Kidney (tissue), 13 donors: ENCODE measurements at regions not wholly inside any gene's neighbourhood (a gene's known extent, or its start where the extent isn't known, plus 50 kb on each side); places are given as distances from the start of the nearest gene placed in this dataset.

Experiments used
- DNase-seq, 5 donors: peaks; one replicate each; pipeline ENCODE4 v3.0.0-alpha.2; 2013 to 2020
- FAIRE-seq: peaks from 2 replicates; lab custom pipeline; 2012; peaks lifted over from hg19 to GRCh38; lab: Jason Lieb, UNC
- H3K27ac ChIP-seq, 2 donors: one replicate each; pipeline ENCODE4 v1.7.0; 2013; ENCODE audit warnings: low read depth in 2 of 2, low read length in 2 of 2, inconsistent platforms in 1 of 2
- H3K27me3 ChIP-seq: one replicate; pipeline ENCODE4 v1.7.1; 2013; ENCODE audit warnings: low read length, inconsistent platforms; ENCODE audit not compliant: control insufficient read depth, insufficient read depth
- H3K36me3 ChIP-seq, 3 donors: one replicate each; pipeline versions ENCODE4 v1.7.0 to v1.7.1; 2013; ENCODE audit warnings: low read length in 3 of 3, control low read depth in 1 of 3, inconsistent platforms in 1 of 3; ENCODE audit not compliant: insufficient read depth in 3 of 3, control insufficient read depth in 2 of 3
- H3K4me1 ChIP-seq, 3 donors: one replicate each; pipeline versions ENCODE4 v1.7.0 to v1.7.1; 2013; ENCODE audit warnings: low read length in 3 of 3, inconsistent platforms in 1 of 3, low read depth in 1 of 3; ENCODE audit not compliant: control insufficient read depth in 2 of 3, insufficient read depth in 2 of 3
- H3K4me3 ChIP-seq, 3 donors: one replicate each; pipeline versions ENCODE4 v1.7.0 to v1.8.1; 2013; ENCODE audit warnings: low read length in 3 of 3, control low read depth in 1 of 3, inconsistent platforms in 1 of 3
- H3K9ac ChIP-seq, 3 donors: one replicate each; pipeline versions ENCODE4 v1.7.0 to v1.7.1; 2013; ENCODE audit warnings: low read length in 3 of 3, control low read depth in 1 of 3, inconsistent platforms in 1 of 3
- H3K9me3 ChIP-seq, 3 donors: one replicate each; pipeline versions ENCODE4 v1.7.0 to v1.7.1; 2013; ENCODE audit warnings: low read length in 3 of 3, control low read depth in 1 of 3, inconsistent platforms in 1 of 3; ENCODE audit not compliant: control insufficient read depth in 2 of 3, insufficient read depth in 1 of 3
- intact Hi-C: fragments of 100-400 bp; cut with DNase I; formaldehyde crosslinking; loops from one replicate; pipeline ENCODE4 v1.11.1; 2022
- TF ChIP-seq, protein P1 (sequence below): IDR thresholded peaks from 3 replicates; pipeline ENCODE4 v1.5.1; 2012; ENCODE audit warnings: mild to moderate bottlenecking, moderate library complexity, borderline replicate concordance; ENCODE audit not compliant: insufficient read depth; ENCODE audit errors: extremely low read depth
- donor health status: control.
- donor health status: control.
- donor health status: control.
- donor health status: control.
- donor health status: control.
- donor health status: DM: yes; HTN: yes; CAD: no.
- donor health status: Normal renal cell carcinoma (clear cell type).

DNA sequence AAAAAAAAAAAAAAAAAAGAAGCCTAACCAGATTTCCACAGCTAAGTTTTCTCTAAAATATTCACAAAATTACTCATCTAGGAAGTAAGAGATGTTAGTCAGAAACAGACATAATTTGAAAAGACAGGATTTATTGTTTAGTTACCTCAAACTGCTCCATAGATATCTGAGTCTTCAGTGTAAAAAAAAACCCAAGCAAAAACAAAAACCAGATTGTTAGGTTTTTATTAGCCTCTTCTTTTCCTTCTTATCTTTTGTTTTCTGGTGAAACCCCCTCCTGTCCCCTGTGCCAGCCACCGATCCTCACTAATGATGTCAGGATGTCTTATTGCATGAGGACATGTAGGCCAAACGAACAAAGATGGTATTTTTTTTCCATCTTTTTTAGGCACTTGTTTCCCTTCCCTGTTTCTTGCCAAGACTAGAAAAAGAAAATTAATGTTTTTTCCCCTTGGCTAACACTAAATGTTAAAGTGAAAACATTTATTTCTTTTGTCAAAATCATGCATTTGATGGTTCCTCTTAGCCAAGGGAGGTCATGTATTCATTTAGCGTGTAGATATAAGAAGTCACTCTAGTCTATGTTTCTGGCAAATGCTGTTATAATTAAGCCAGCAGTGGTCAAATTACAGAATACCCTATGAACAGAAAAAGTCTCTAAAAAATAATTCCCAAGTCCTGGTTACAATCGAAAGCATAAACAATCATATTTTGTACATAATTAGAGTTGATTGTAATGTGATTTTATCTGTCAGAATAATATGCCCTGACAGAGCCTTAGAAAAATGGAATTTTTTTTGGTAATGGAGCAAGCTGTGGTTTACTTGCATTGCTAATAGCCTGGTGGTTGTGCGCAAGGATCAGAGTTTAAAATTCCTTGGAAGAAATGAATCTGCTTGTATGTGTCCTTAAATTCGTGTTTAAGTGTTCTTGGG is 702.4 kb upstream of the FZD8 start:
- H3K27ac ChIP-seq, result no peak overlapping the region
- H3K4me1 ChIP-seq, result no peaks in the 10 kb centered on the region
- intact Hi-C loops, result no loop called here
- DNase-seq, result no peak
- no peak overlapping the region for H3K4me3 ChIP-seq
- no peak for FAIRE-seq
- H3K36me3 ChIP-seq, result no peaks in the 10 kb centered on the region
- H3K9me3 ChIP-seq, result no peaks in the 10 kb centered on the region
- H3K27me3 ChIP-seq, result no peaks in the 10 kb centered on the region
- TF ChIP-seq, protein P1, sequence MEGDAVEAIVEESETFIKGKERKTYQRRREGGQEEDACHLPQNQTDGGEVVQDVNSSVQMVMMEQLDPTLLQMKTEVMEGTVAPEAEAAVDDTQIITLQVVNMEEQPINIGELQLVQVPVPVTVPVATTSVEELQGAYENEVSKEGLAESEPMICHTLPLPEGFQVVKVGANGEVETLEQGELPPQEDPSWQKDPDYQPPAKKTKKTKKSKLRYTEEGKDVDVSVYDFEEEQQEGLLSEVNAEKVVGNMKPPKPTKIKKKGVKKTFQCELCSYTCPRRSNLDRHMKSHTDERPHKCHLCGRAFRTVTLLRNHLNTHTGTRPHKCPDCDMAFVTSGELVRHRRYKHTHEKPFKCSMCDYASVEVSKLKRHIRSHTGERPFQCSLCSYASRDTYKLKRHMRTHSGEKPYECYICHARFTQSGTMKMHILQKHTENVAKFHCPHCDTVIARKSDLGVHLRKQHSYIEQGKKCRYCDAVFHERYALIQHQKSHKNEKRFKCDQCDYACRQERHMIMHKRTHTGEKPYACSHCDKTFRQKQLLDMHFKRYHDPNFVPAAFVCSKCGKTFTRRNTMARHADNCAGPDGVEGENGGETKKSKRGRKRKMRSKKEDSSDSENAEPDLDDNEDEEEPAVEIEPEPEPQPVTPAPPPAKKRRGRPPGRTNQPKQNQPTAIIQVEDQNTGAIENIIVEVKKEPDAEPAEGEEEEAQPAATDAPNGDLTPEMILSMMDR, result no peak
- no peak overlapping the region for H3K9ac ChIP-seq

DNA sequence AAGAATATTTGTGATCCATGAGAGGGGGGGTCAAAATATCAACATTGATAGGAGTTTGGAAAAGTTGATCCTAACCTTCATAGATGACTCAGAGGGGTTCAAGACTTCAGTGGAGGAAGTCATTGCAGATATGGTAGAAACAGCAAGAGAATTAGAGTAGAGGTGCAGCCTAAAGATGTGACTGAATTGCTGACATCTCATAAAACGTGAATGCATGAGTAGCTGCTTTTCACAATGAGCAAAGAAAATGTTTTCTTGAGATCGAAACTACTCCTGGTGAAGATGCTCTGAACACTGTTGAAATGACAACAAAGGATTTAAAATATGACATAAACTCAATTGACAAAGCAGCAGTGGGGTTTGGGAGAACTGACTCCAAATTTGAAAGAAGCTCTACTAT is 700.7 kb upstream of the FZD8 start:
- Histone ChIP-seq H3K4me3 (no peak overlapping the region), H3K9me3 (no peaks in the 10 kb centered on the region), H3K9ac (no peak overlapping the region), H3K27ac (no peak overlapping the region), H3K36me3 (no peaks in the 10 kb centered on the region), H3K4me1 (no peaks in the 10 kb centered on the region), H3K27me3 (no peaks in the 10 kb centered on the region)
- intact Hi-C loops, result no loop called here
- DNase-seq, result no peak
- TF ChIP-seq, protein P1, result no peak
- FAIRE-seq, result no peak

DNA sequence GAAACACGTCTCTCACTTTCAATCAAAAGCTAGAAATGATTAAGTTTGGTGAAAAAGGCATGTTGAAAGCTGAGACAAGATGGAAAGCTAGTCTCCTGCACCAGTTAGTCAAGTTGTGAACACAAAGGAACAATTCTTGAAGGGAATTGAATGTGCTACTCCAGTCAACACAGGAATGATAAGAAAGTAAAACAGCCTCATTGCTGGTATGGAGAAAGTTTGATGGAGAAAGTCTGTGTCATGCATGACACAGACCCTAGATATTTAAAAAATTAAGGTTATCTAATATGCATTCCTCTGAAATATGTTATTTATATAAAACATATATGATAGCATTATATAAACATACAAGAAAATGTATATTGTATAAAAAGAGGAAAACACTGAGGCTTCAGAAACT is 699.4 kb upstream of the FZD8 start:
- intact Hi-C loops, result no loop called here
- H3K4me1 ChIP-seq, result no peaks in the 10 kb centered on the region
- no peak overlapping the region for H3K4me3 ChIP-seq
- DNase-seq, result no peak
- H3K36me3 ChIP-seq, result no peaks in the 10 kb centered on the region
- TF ChIP-seq, protein P1, result no peak
- no peak overlapping the region for H3K27ac ChIP-seq
- FAIRE-seq, result no peak
- no peaks in the 10 kb centered on the region for H3K9me3 ChIP-seq
- no peaks in the 10 kb centered on the region for H3K27me3 ChIP-seq
- no peak overlapping the region for H3K9ac ChIP-seq
